ENCODE measurements at regions not wholly inside any gene's neighbourhood (a gene's known extent, or its start where the extent isn't known, plus 50 kb on each side); places are given as distances from the start of the nearest gene placed in this dataset.
"Not testable (repeated sequence)": the region's sequence is repeated elsewhere in the genome, so short reads cannot be mapped to it uniquely, and the experiment has no call there.

- TF ChIP-seq CTCF (IDR thresholded peaks at IDR 0.05; ENCODE audit: insufficient read depth, low read depth, low read length): no peak
- H3K4me3 ChIP-seq (ENCODE audit: low read depth, low read length): no peak overlapping the region
- DNase-seq (ENCODE audit: low read depth): no peak
Observed at GRCh38 chr14:43316427-43316826, 1190.7 kb downstream of the FSCB start.

GRCh38 chr14:43313719-43314118 is 1193.4 kb downstream of the FSCB start:
- no peak overlapping the region for H3K4me3 ChIP-seq (ENCODE audit: low read depth, low read length)
- TF ChIP-seq CTCF (IDR thresholded peaks at IDR 0.05; ENCODE audit: insufficient read depth, low read depth, low read length): no peak

GRCh38 chr14:43308421-43309110 is 1198.5 kb downstream of the FSCB start:
- DNase-seq (ENCODE audit: low read depth): no peak
- TF ChIP-seq CTCF (IDR thresholded peaks at IDR 0.05; ENCODE audit: insufficient read depth, low read depth, low read length): no peak
- H3K4me3 ChIP-seq (ENCODE audit: low read depth, low read length): no peak overlapping the region

More at GRCh38 chr14:43313719-43314118, 1193.4 kb downstream of the FSCB start:
- no peak for DNase-seq (ENCODE audit: low read depth)

- TF ChIP-seq CTCF (IDR thresholded peaks at IDR 0.05; ENCODE audit: insufficient read depth, low read depth, low read length): no peak
- H3K4me3 ChIP-seq (ENCODE audit: low read depth, low read length): no peak overlapping the region
- no peak for DNase-seq (ENCODE audit: low read depth)
Observed at GRCh38 chr14:43307836-43308235, 1199.2 kb downstream of the FSCB start.

- H3K4me3 ChIP-seq (ENCODE audit: low read depth, low read length): no peak overlapping the region
- no peak for TF ChIP-seq CTCF (IDR thresholded peaks at IDR 0.05; ENCODE audit: insufficient read depth, low read depth, low read length)
- no peak for DNase-seq (ENCODE audit: low read depth)
Observed at GRCh38 chr14:43306053-43306452, 1201.0 kb downstream of the FSCB start.

GRCh38 chr14:43297794-43298193 is 1209.3 kb downstream of the FSCB start:
- no peak for TF ChIP-seq CTCF (IDR thresholded peaks at IDR 0.05; ENCODE audit: insufficient read depth, low read depth, low read length)
- DNase-seq (ENCODE audit: low read depth): no peak
- H3K4me3 ChIP-seq (ENCODE audit: low read depth, low read length): no peak overlapping the region

GRCh38 chr14:43296061-43296460 is 1211.0 kb downstream of the FSCB start:
- H3K4me3 ChIP-seq (ENCODE audit: low read depth, low read length); DNase-seq (ENCODE audit: low read depth): not testable (repeated sequence)

All from fibroblast of villous mesenchyme (primary cell).